GM12878 (cell line): ENCODE measurements at regions not wholly inside any gene's neighbourhood (a gene's known extent, or its start where the extent isn't known, plus 50 kb on each side); places are given as distances from the start of the nearest gene placed in this dataset.

Experiments
- ATAC-seq: fragments of 200-7000 bp; cut with Tn5 transposase; 3 replicates; pipeline ENCODE4 v1.9.1; 2020; ENCODE audit warnings: mild to moderate bottlenecking, moderate library complexity
- BruUV-seq: library from RNA; stranded (reverse); fragments of 400-500 nt; replicated peaks from 2 replicates; lab custom pipeline; 2021; lab: Mats Ljungman, UMichigan
- CTCF ChIA-PET: fragments of 300-600 bp; sonication (Branson Sonifier 250); formaldehyde crosslinking; extraction: SDS; loops from one replicate; lab custom pipeline; 2021; ENCODE audit warnings: inconsistent platforms; lab: Yijun Ruan, JAX
- POLR2A ChIA-PET: fragments of 350-600 bp; formaldehyde crosslinking; extraction: SDS; loops from one replicate; lab custom pipeline; 2021; ENCODE audit warnings: inconsistent platforms; lab: Charles Lee
- RAD21 ChIA-PET: fragments of 300-600 bp; sonication (Branson Sonifier 250); formaldehyde crosslinking; loops from one replicate; lab custom pipeline; 2023; ENCODE audit warnings: antibody characterized with exemption; ENCODE audit not compliant: unreplicated experiment; lab: Charles Lee
- SMC1A ChIA-PET: fragments of 300-600 bp; sonication (Branson Sonifier 250); formaldehyde crosslinking; loops from one replicate; lab custom pipeline; 2023; ENCODE audit not compliant: unreplicated experiment, uncharacterized antibody; lab: Charles Lee
- DNase-seq: peaks from one replicate; pipeline ENCODE4 v3.0.0-alpha.2; 2011; ENCODE audit warnings: low read depth, low spot score
- FAIRE-seq: peaks from 3 replicates; lab custom pipeline; 2011; peaks lifted over from hg19 to GRCh38; lab: Jason Lieb, UNC
- H2AFZ ChIP-seq: 2 replicates; pipeline ENCODE4 v1.6.0; 2011; ENCODE audit warnings: low read depth, low read length, control low read depth; ENCODE audit not compliant: control insufficient read depth
- H3K27ac ChIP-seq: 2 replicates; pipeline ENCODE4 v1.5.1; 2011; ENCODE audit warnings: control low read depth; ENCODE audit not compliant: control insufficient read depth, insufficient read depth
- H3K27me3 ChIP-seq, 2 experiments: replicated peaks in 1 of 2; 2 replicates each; pipeline versions ENCODE4 v1.6.0 to v1.6.1; 2011; ENCODE audit warnings: low read length in 1 of 2; ENCODE audit not compliant: control insufficient read depth in 2 of 2, insufficient read depth in 2 of 2
- H3K36me3 ChIP-seq, 2 experiments: 2 replicates each; pipeline ENCODE4 v1.5.1; 2011; ENCODE audit warnings: low read length in 1 of 2; ENCODE audit not compliant: control insufficient read depth in 2 of 2, insufficient read depth in 2 of 2
- H3K4me1 ChIP-seq: 2 replicates; pipeline ENCODE4 v1.6.1; 2011; ENCODE audit warnings: mild to moderate bottlenecking, low read length, moderate library complexity, mixed read lengths; ENCODE audit not compliant: control insufficient read depth, insufficient read depth
- H3K4me2 ChIP-seq: 2 replicates; pipeline ENCODE4 v1.6.0; 2011; ENCODE audit warnings: control low read depth; ENCODE audit not compliant: control insufficient read depth, insufficient read depth
- H3K4me3 ChIP-seq: fragments of 200-600 bp; sonication (generic); 2 replicates; pipeline ENCODE4 v1.5.1; 2016
- H3K79me2 ChIP-seq: 2 replicates; pipeline ENCODE4 v1.6.0; 2011; ENCODE audit warnings: low read length; ENCODE audit not compliant: control insufficient read depth, insufficient read depth
- H3K9ac ChIP-seq: 2 replicates; pipeline ENCODE4 v1.8.0; 2011; ENCODE audit warnings: low read length, control low read depth, mixed read lengths; ENCODE audit not compliant: control insufficient read depth, insufficient read depth
- H3K9me3 ChIP-seq: replicated peaks from 3 replicates; pipeline ENCODE4 v1.5.1; 2011; ENCODE audit warnings: mild to moderate bottlenecking, low read length; ENCODE audit not compliant: control insufficient read depth, insufficient read depth
- H4K20me1 ChIP-seq: 2 replicates; pipeline ENCODE4 v1.6.0; 2011; ENCODE audit not compliant: control insufficient read depth, insufficient read depth
- ATF7 ChIP-seq: fragments of 450-650 bp; IDR thresholded peaks from 2 replicates; pipeline ENCODE4 v1.6.1; 2016; ENCODE audit warnings: low read depth, mild to moderate bottlenecking
- BACH1 ChIP-seq: fragments of 450-650 bp; IDR thresholded peaks from 2 replicates; pipeline ENCODE4 v1.6.1; 2017; ENCODE audit warnings: mild to moderate bottlenecking, borderline replicate concordance
- E2F4 ChIP-seq: IDR thresholded peaks from 2 replicates; pipeline ENCODE4 v1.6.1; 2012; ENCODE audit warnings: low read depth, low read length, improper control_type of control experiment
- ETV6 ChIP-seq, 2 experiments: fragments of 450-650 bp in 1 of 2; IDR thresholded peaks in 1 of 2; conservative IDR thresholded peaks in 1 of 2; 2 replicates each; pipeline ENCODE4 v1.6.1; 2014; ENCODE audit warnings: antibody characterized with exemption in 1 of 2, borderline replicate concordance in 1 of 2, low read depth in 1 of 2, mild to moderate bottlenecking in 1 of 2, moderate library complexity in 1 of 2
- GABPA ChIP-seq: IDR thresholded peaks from 2 replicates; pipeline ENCODE4 v1.6.1; 2014; ENCODE audit warnings: antibody characterized with exemption, low read depth, mild to moderate bottlenecking, inconsistent platforms
- IRF4 ChIP-seq: IDR thresholded peaks from 2 replicates; pipeline ENCODE4 v1.6.1; 2011; ENCODE audit warnings: low read depth, low read length
- MTA2 ChIP-seq: fragments of 450-650 bp; IDR thresholded peaks from 2 replicates; pipeline ENCODE4 v1.6.1; 2016; ENCODE audit warnings: low read depth, mild to moderate bottlenecking, moderate library complexity
- NFYA ChIP-seq: IDR thresholded peaks from 2 replicates; pipeline ENCODE4 v1.6.1; 2011; ENCODE audit warnings: low read depth, mild to moderate bottlenecking, low read length, improper control_type of control experiment, borderline replicate concordance
- SMARCA5 ChIP-seq: fragments of 450-650 bp; IDR thresholded peaks from 2 replicates; pipeline ENCODE4 v1.6.1; 2017; ENCODE audit warnings: mild to moderate bottlenecking
- STAT1 ChIP-seq: fragments of 450-650 bp; conservative IDR thresholded peaks from 2 replicates; pipeline ENCODE4 v1.6.1; 2014; ENCODE audit warnings: antibody characterized with exemption, mild to moderate bottlenecking
- TAF1 ChIP-seq: IDR thresholded peaks from 2 replicates; pipeline ENCODE4 v1.6.1; 2011; ENCODE audit warnings: mild to moderate bottlenecking, low read depth, low read length, borderline replicate concordance
- WRNIP1 ChIP-seq: IDR thresholded peaks from 2 replicates; pipeline ENCODE4 v1.6.1; 2011; ENCODE audit warnings: low read depth, low read length, improper control_type of control experiment, borderline replicate concordance
- ZBTB33 ChIP-seq: fragments of 450-650 bp; IDR thresholded peaks from 2 replicates; pipeline ENCODE4 v1.6.1; 2017; ENCODE audit warnings: mild to moderate bottlenecking
- ZNF24 ChIP-seq: fragments of 450-650 bp; IDR thresholded peaks from 2 replicates; pipeline ENCODE4 v1.6.1; 2017; ENCODE audit warnings: antibody characterized with exemption, mild to moderate bottlenecking
- ZNF384 ChIP-seq: IDR thresholded peaks from 2 replicates; pipeline ENCODE4 v1.6.1; 2012; ENCODE audit warnings: low read depth, mild to moderate bottlenecking, low read length, improper control_type of control experiment, borderline replicate concordance
- ZSCAN29 ChIP-seq: fragments of 450-650 bp; IDR thresholded peaks from 2 replicates; pipeline ENCODE4 v1.6.1; 2017; ENCODE audit warnings: mild to moderate bottlenecking, moderate library complexity
- WGBS: methylation state at CpG from one replicate; pipeline ENCODE4 v1.1.6; 2016; ENCODE audit warnings: low lambda C conversion rate; ENCODE audit not compliant: insufficient replicate concordance, insufficient coverage; ENCODE audit errors: missing lambda C conversion rate; 5-methylcytosine and 5-hydroxymethylcytosine counted together
- in situ Hi-C: fragments of 300-500 bp; cut with MboI; formaldehyde crosslinking; loops from 9 replicates; pipeline ENCODE4 v1.14.3; 2018; ENCODE audit warnings: mixed read lengths
- intact Hi-C: fragments of 100-400 bp; cut with micrococcal nuclease; formaldehyde crosslinking; loops from one replicate; pipeline ENCODE4 v1.14.2; 2022; ENCODE audit not compliant: unreplicated experiment

- TF ChIP-seq GABPA, result no peak
- TF ChIP-seq WRNIP1, result no peak
- TF ChIP-seq IRF4, result no peak
- no peak for TF ChIP-seq E2F4
Measured at GRCh38 chr10:34041871-34042270, 707.4 kb upstream of the NRP1 start (continued).

- H3K4me3 ChIP-seq, result no peak overlapping the region
- H3K36me3 ChIP-seq, result no peaks in the 10 kb centered on the region
- H3K27ac ChIP-seq, result no peak overlapping the region
- SMC1A ChIA-PET, result interaction anchor here (0.6 to 1.1 kb wide), 3 partner anchors 13 to 624 kb away, joined by 3 to 5 read pairs (median 3); no protein-coding TSS in a partner anchor
- FAIRE-seq, result no peak
- no peak for ATAC-seq
- H3K9me3 ChIP-seq, result no peaks in the 10 kb centered on the region
- RAD21 ChIA-PET, result interaction anchor here (0.9 to 1.5 kb wide), 3 partner anchors 14 to 124 kb away, joined by 3 read pairs; no protein-coding TSS in a partner anchor
- no TSS peak for BruUV-seq
- H3K79me2 ChIP-seq, result no peaks in the 10 kb centered on the region
- 51% methylated on average over 3 of the region's 3 CpGs for WGBS
- no peaks in the 10 kb centered on the region for H3K27me3 ChIP-seq
- no peaks in the 10 kb centered on the region for H4K20me1 ChIP-seq
- no peak overlapping the region for H3K4me2 ChIP-seq
- no peak overlapping the region for H2AFZ ChIP-seq
- no peaks in the 10 kb centered on the region for H3K4me1 ChIP-seq
- TF ChIP-seq ATF7 (no peak), ETV6 (conservative IDR thresholded peaks at IDR 0.05 in 1 of 2, IDR thresholded peaks at IDR 0.05 in 1 of 2; ENCODE audit: borderline replicate concordance in 1 of 2, low read depth in 1 of 2) (no peak), TAF1 (no peak), ZNF24 (no peak), NFYA (no peak), ZNF384 (no peak), ZSCAN29 (no peak), MTA2 (no peak), SMARCA5 (no peak), STAT1 (no peak), ZBTB33 (no peak), BACH1 (no peak)
- CTCF ChIA-PET, result interaction anchor here (0.6 to 0.9 kb wide), 2 partner anchors 601 to 651 kb away, joined by 3 read pairs; no protein-coding TSS in a partner anchor
- in situ Hi-C loops (no loop called here), intact Hi-C loops (no loop called here)
- DNase-seq, result no peak
- POLR2A ChIA-PET, result no interaction called here
- H3K9ac ChIP-seq, result no peak overlapping the region
Measured at GRCh38 chr10:34037499-34037898, 703.0 kb upstream of the NRP1 start.
